A549 (cell line): ENCODE measurements at regions not wholly inside any gene's neighbourhood (a gene's known extent, or its start where the extent isn't known, plus 50 kb on each side); places are given as distances from the start of the nearest gene placed in this dataset.

Source experiments
- ATAC-seq, 2 experiments: fragments of 200-7000 bp in 1 of 2; fragments of >200 bp in 1 of 2; cut with Nextera tagmentation in 1 of 2; cut with Tn5 transposase in 1 of 2; 3 replicates each; pipeline versions ENCODE4 v1.8.0 to v1.9.1; 2018 to 2020; ENCODE audit warnings: mild to moderate bottlenecking in 1 of 2, moderate library complexity in 1 of 2
- CTCF ChIA-PET: fragments of 300-600 bp; sonication (Branson Sonifier 250); formaldehyde crosslinking; extraction: SDS; loops from one replicate; lab custom pipeline; 2021; ENCODE audit warnings: antibody characterized with exemption, inconsistent platforms; lab: Yijun Ruan, JAX
- POLR2A ChIA-PET: fragments of 350-600 bp; formaldehyde crosslinking; extraction: SDS; loops from one replicate; lab custom pipeline; 2021; ENCODE audit warnings: antibody characterized with exemption, inconsistent platforms; lab: Yijun Ruan, JAX
- DNase-seq, 2 experiments: peaks; one replicate each; pipeline versions ENCODE4 v3.0.0 to v3.0.0-alpha.2; 2011 to 2016; ENCODE audit warnings: low read depth in 1 of 2, low spot score in 1 of 2
- FAIRE-seq: peaks from 2 replicates; lab custom pipeline; 2011; peaks lifted over from hg19 to GRCh38; lab: Jason Lieb, UNC
- H3K27ac ChIP-seq, 2 experiments: fragments of >200 bp; sonication (Bioruptor Twin); formaldehyde crosslinking; 3 replicates each; pipeline ENCODE4 v1.5.1; 2016 to 2017
- H3K4me1 ChIP-seq: fragments of >200 bp; sonication (Bioruptor Twin); formaldehyde crosslinking; 3 replicates; pipeline ENCODE4 v1.6.1; 2016
- H3K4me2 ChIP-seq: fragments of >200 bp; sonication (Bioruptor Twin); formaldehyde crosslinking; 3 replicates; pipeline ENCODE4 v1.6.1; 2016
- H3K4me3 ChIP-seq: fragments of >200 bp; sonication (Bioruptor Twin); formaldehyde crosslinking; 3 replicates; pipeline ENCODE4 v1.5.1; 2016
- H3K9me3 ChIP-seq: fragments of >200 bp; sonication (Bioruptor Twin); formaldehyde crosslinking; 3 replicates; pipeline ENCODE4 v1.6.1; 2016
- ATOH8 ChIP-seq: fragments of 250-450 bp; sonication (Bioruptor Pico); IDR thresholded peaks from 2 replicates; pipeline ENCODE4 v1.5.0; 2020; ENCODE audit warnings: low read depth, mild to moderate bottlenecking, moderate library complexity
- BHLHE40 ChIP-seq: IDR thresholded peaks from 2 replicates; pipeline ENCODE4 v1.6.1; 2012; ENCODE audit warnings: low read depth, low read length, inconsistent platforms
- CHD4 ChIP-seq: fragments of 200-600 bp; sonication (generic); IDR thresholded peaks from 2 replicates; pipeline ENCODE4 v1.6.1; 2016; ENCODE audit warnings: antibody characterized with exemption, mild to moderate bottlenecking, borderline replicate concordance
- CTCF ChIP-seq: fragments of >200 bp; sonication (Bioruptor Twin); formaldehyde crosslinking; IDR thresholded peaks from 3 replicates; pipeline ENCODE4 v1.5.1; 2016
- E2F6 ChIP-seq: IDR thresholded peaks from 2 replicates; pipeline ENCODE4 v1.6.1; 2012; ENCODE audit warnings: low read depth, borderline replicate concordance
- EHMT2 ChIP-seq: fragments of 200-600 bp; sonication (generic); IDR thresholded peaks from 2 replicates; pipeline ENCODE4 v1.6.1; 2016; ENCODE audit warnings: antibody characterized with exemption, low read depth, mild to moderate bottlenecking, moderate library complexity
- ELK1 ChIP-seq: fragments of 150-350 bp; IDR thresholded peaks from 2 replicates; pipeline ENCODE4 v1.6.1; 2014; ENCODE audit warnings: low read depth, mild to moderate bottlenecking, low read length
- ESRRA ChIP-seq: fragments of 150-350 bp; IDR thresholded peaks from 2 replicates; pipeline ENCODE4 v1.6.1; 2014; ENCODE audit warnings: mild to moderate bottlenecking, low read length, borderline replicate concordance
- HEYL ChIP-seq: fragments of 250-450 bp; sonication (Bioruptor Pico); IDR thresholded peaks from 2 replicates; pipeline ENCODE4 v1.8.0; 2021; ENCODE audit warnings: mild to moderate bottlenecking, moderate library complexity
- HOXB13 ChIP-seq: fragments of 250-450 bp; sonication (Bioruptor Pico); IDR thresholded peaks from 2 replicates; pipeline ENCODE4 v1.5.0; 2020; ENCODE audit warnings: low read depth, mild to moderate bottlenecking, moderate library complexity
- MAFK ChIP-seq: fragments of 450-650 bp; IDR thresholded peaks from 2 replicates; pipeline ENCODE4 v1.6.1; 2014; ENCODE audit not compliant: partially characterized antibody
- POLR2A ChIP-seq: IDR thresholded peaks from 2 replicates; pipeline ENCODE4 v1.6.1; 2012; ENCODE audit warnings: mild to moderate bottlenecking, low read length
- POLR2AphosphoS2 ChIP-seq: conservative IDR thresholded peaks from 2 replicates; pipeline ENCODE4 v1.6.1; 2012; ENCODE audit warnings: low read length, improper control_type of control experiment, inconsistent platforms
- TP53 ChIP-seq: fragments of 250-450 bp; sonication (Bioruptor Pico); IDR thresholded peaks from 2 replicates; pipeline ENCODE4 v1.5.0; 2021; ENCODE audit warnings: mild to moderate bottlenecking, moderate library complexity
- USF2 ChIP-seq: fragments of 450-650 bp; IDR thresholded peaks from 2 replicates; pipeline ENCODE4 v1.6.1; 2014; ENCODE audit warnings: antibody characterized with exemption
- ZC3H11A ChIP-seq: fragments of 450-650 bp; IDR thresholded peaks from 2 replicates; pipeline ENCODE4 v1.6.1; 2014; ENCODE audit warnings: antibody characterized with exemption, mild to moderate bottlenecking
- ZFP36 ChIP-seq: fragments of 450-650 bp; IDR thresholded peaks from 2 replicates; pipeline ENCODE4 v1.6.1; 2014; ENCODE audit warnings: borderline replicate concordance; ENCODE audit not compliant: partially characterized antibody
- ZSCAN20 ChIP-seq: fragments of 250-450 bp; sonication (Bioruptor Pico); IDR thresholded peaks from 2 replicates; pipeline ENCODE4 v1.8.0; 2022; ENCODE audit warnings: mild to moderate bottlenecking, moderate library complexity
- WGBS: methylation state at CpG from one replicate; pipeline ENCODE4 v1.1.6; 2017; ENCODE audit errors: missing lambda C conversion rate; 5-methylcytosine and 5-hydroxymethylcytosine counted together

GRCh38 chr7:47196106-47196645, 385.7 kb downstream of the TNS3 start:
- Histone ChIP-seq H3K4me1 (peaks cover 6% of the 10 kb centered on the region; the same call in 1 of the 3 replicates), H3K4me2 (no peak overlapping the region), H3K9me3 (no peaks in the 10 kb centered on the region), H3K27ac (no peak overlapping the region), H3K4me3 (no peak overlapping the region)
- TF ChIP-seq HOXB13, result no peak
- no peak for TF ChIP-seq ESRRA
- no peak for TF ChIP-seq ZC3H11A
- no peak for TF ChIP-seq ZSCAN20 (CRISPR knock-in tag)
- no peak for TF ChIP-seq CHD4
- no peak for TF ChIP-seq MAFK
- no peak for TF ChIP-seq EHMT2
- no peak for TF ChIP-seq ZFP36
- TF ChIP-seq CTCF, result no peak
- no peak for TF ChIP-seq E2F6
- no peak for TF ChIP-seq ATOH8 (CRISPR knock-in tag)
- no peak for TF ChIP-seq ELK1
- no peak for TF ChIP-seq POLR2A
- TF ChIP-seq POLR2AphosphoS2, result no peak
- no peak for TF ChIP-seq USF2
- TF ChIP-seq HEYL, result no peak
- CTCF ChIA-PET, result interaction anchor here (0.7 to 1.4 kb wide), 4 partner anchors 13 to 58 kb away, joined by 3 to 4 read pairs (median 3); no protein-coding TSS in a partner anchor
- ATAC-seq (no peak), DNase-seq (no peak), FAIRE-seq (no peak)
- POLR2A ChIA-PET, result interaction anchor here (0.6 kb wide), 1 partner anchor 678 kb away, joined by 3 read pairs; no protein-coding TSS in a partner anchor
- WGBS, result 52% methylated on average over 3 of the region's 3 CpGs

GRCh38 chr7:47195641-47196040, 386.3 kb downstream of the TNS3 start:
- POLR2A ChIA-PET, result no interaction called here
- DNase-seq, result peak; percentile 33 to 44
- 49% methylated on average over 6 of the region's 6 CpGs for WGBS
- no peak overlapping the region for H3K4me3 ChIP-seq
- TF ChIP-seq BHLHE40 (no peak), TP53 (no peak), CTCF (no peak)
- TF ChIP-seq, all 56 proteins: peak for 0
- CTCF ChIA-PET, result interaction anchor here (0.6 to 1.4 kb wide), 5 partner anchors 13 to 843 kb away, joined by 3 to 4 read pairs (median 3); no protein-coding TSS in a partner anchor
- FAIRE-seq (no peak), ATAC-seq (peak in 1 of 2 experiments; percentile 88; a peak in 3 of 6 replicates)
- Histone ChIP-seq H3K27ac (no peak overlapping the region), H3K9me3 (no peaks in the 10 kb centered on the region), H3K4me1 (peaks cover 6% of the 10 kb centered on the region; the same call in 1 of the 3 replicates), H3K4me2 (no peak overlapping the region)
